MV-4-11 (cell line): ENCODE measurements at regions not wholly inside any gene's neighbourhood (a gene's known extent, or its start where the extent isn't known, plus 50 kb on each side); places are given as distances from the start of the nearest gene placed in this dataset.
A peak's percentile ranks its signal among the peaks of the same experiment; 100 is the strongest.
"Not testable (repeated sequence)": the region's sequence is repeated elsewhere in the genome, so short reads cannot be mapped to it uniquely, and the experiment has no call there.

Experiments
- DNase-seq: peaks from one replicate; lab custom pipeline; 2025; lab: John Stamatoyannopoulos, UW

DNA sequence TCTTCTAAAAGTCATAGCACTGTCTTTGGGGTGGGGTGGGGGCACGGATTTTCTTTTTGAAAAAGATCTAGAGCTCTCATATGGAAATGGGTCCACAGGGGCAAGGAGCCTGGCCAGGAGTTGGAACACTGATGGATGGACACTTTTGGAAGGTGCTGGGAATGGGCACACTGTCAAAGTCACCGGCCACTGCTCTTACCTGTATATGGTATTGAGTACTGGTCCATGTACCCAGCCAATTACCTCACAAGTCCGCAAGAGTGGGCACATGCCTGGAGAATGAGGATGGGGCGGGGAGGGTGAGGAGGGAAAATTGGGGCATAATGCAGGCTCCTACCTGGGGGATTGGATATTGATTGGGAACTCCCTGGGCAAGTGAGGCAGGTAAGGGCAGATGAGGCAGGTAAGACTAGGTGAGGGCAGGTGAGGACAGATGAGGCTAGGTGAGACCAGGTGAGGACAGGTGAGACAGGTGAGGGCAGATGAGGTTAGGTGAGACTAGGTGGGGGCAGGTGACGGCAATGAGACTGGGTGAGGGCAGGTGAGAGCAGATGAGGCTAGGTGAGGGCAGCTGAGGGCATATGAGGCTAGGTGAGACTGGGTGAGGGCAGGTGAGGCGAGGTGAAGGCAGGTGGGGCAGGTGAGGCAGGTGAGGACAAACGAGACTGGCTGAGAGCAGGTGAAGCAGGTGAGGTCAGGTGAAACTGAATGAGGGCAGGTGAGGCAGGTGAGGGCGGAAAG lies 167.9 kb downstream of the NRN1 start:
- no peak for DNase-seq

DNA sequence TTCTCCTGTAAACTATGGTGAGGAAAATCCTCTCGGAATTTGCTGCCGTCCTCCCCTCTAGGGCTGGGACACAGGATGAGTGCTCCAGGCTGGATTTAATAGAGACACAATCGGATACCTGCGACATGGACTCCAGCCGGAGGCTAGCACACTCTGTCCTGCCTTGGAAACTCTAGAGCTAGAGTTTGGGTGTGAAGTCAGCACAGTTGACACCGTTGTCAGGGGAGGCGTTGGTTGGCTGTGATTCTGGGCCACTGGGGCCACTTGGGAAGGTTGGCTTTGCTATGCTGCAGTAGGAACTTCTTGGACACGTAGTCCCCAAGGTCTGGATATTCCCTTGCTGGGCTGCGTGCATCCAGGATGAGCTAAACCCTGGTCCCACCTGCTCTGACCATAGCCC lies 169.4 kb downstream of the NRN1 start:
- no peak for DNase-seq

DNA sequence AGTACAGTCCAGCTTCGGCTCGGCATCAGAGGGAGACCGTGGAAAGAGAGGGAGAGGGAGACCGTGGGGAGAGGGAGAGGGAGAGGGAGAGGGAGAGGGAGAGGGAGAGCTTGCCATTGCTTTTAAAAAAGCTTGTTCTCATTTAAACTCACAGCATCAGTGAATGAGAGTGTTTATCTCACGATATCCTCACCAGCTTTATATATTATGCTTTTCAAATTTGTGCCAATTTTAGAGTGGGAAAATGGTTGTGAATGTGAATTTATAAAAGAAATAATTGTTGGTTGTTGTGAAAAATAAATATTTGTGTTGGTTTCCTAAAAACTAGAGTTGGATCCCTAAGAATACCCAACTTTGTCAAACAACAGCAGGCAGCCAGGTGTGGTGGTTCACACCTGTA lies 170.1 kb downstream of the NRN1 start:
- not testable (repeated sequence) for DNase-seq

DNA sequence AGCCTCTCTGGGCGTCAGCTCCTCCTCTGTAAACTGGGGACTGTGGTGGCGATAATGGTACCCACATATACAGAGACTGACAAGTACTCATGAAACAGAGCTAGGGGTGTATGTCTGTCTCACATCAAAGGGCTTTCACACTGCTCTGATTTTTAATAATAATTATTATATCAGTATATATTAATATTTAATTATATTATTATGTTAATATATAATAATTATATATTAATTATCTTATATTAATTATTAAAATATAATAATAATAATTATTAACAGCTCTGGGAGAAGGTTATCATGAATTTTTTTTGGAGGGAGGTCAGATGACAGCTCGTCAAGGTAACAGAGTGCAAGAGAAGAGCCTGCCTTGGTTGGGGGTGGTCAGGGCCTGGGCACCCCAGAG lies 173.6 kb downstream of the NRN1 start:
- no peak for DNase-seq

- no peak for DNase-seq
These were observed 174.1 kb downstream of the NRN1 start for GRCh38 chr6:5832668-5833067.

DNA sequence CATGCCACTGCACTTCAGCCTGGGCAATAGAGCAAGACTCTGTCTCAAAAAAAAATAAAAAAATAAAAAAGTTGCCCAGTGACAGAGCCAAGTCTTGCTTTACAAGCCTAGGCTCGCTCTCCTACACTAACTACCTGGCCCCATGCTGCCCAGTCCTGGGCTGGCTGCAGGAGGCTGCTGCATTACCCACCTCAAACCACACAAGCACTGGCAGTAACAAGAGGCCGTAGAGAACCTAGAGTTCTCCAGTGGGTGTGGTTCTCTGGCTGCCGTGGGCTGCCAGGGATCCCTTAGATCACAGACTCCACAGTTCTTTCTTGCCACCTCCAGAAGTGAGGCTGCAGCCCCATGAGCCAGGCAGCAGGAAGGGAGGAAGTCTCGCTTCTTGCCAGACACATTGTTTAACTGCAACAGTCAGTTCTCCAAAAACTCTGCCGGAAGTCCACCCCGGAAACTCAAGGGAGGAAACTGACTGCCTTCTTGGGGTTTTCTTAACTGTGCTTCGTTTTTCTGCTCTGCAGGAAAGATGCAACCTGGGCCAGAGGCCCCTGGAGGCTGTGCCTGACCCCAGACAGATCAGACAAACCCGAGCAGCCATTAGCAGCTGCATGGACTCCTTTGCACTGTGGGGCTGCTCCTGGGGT lies 175.4 kb downstream of the NRN1 start:
- peak; percentile 75 for DNase-seq

GRCh38 chr6:5828296-5828695 lies 178.4 kb downstream of the NRN1 start:
- DNase-seq = no peak

DNA sequence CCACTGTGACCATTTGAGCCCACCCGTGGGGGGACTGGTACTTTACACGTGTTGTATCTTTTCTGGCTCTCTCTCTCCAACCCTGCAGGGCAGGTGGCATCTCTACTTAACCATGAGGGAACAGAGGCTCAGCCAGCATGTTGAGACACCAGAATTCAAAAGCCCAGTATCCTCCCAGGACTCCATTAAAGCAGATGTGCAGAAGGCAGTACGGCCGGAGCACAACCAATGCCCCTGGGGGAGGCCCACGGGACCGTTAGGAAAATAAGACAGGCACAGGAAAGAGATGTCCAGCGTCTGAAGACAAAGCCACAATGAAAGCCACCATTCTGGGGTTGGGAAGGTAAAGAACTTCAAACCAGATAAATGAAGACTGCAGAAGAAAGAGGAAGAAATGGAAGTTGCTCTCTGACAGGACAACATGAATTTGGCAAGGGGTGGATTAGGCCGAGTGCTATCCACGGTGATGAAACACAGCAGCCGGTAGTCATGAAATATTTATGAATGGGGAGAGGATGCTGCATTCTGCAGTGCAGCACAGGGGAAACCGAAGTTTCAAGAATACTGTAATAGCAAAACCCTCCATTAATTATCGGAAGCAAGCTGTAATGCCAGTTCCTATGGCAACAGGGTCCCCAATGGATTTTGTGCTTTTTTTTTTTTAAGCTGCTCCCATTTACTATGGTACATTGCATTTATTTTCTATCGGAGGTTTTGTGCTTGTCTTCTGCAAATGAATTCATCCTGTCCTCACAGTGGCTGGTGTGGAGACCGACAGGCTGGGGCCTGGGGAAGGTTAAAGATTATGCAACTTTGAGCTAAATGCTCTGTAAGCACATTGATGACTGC lies 179.4 kb downstream of the NRN1 start:
- peak; percentile 94 for DNase-seq

- DNase-seq = peak; percentile 74
These were observed 182.2 kb downstream of the NRN1 start for GRCh38 chr6:5824382-5824983.
